ENCODE measurements at regions not wholly inside any gene's neighbourhood (a gene's known extent, or its start where the extent isn't known, plus 50 kb on each side); places are given as distances from the start of the nearest gene placed in this dataset.

DNA sequence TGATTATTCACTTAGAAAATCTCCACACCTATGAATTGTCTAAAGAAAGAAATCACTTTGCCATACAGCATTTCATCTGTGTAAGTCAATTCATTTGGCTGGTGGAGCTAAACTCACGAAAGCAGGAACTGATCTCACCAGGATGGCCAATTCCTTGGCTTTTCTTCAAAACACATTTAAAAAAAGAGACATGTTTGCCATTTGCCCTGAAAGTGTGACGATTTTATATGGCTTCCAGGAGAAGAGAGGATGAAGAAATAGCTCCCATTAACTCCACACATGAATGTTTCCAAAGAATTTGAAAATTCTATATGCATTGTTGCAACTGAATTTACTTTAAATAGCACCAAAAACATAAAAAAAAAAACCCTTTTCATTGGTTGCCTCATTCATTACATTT lies 334.7 kb downstream of the DMRT2 start:
- FAIRE-seq (no peak), DNase-seq (ENCODE audit: low read depth) (no peak)
- H3K36me3 ChIP-seq (ENCODE audit: control insufficient read depth, insufficient read depth, low read length), result no peaks in the 10 kb centered on the region
- peaks cover 4% of the 10 kb centered on the region for H3K27me3 ChIP-seq (ENCODE audit: control insufficient read depth, insufficient read depth, low read length)
- TF ChIP-seq, protein P1, sequence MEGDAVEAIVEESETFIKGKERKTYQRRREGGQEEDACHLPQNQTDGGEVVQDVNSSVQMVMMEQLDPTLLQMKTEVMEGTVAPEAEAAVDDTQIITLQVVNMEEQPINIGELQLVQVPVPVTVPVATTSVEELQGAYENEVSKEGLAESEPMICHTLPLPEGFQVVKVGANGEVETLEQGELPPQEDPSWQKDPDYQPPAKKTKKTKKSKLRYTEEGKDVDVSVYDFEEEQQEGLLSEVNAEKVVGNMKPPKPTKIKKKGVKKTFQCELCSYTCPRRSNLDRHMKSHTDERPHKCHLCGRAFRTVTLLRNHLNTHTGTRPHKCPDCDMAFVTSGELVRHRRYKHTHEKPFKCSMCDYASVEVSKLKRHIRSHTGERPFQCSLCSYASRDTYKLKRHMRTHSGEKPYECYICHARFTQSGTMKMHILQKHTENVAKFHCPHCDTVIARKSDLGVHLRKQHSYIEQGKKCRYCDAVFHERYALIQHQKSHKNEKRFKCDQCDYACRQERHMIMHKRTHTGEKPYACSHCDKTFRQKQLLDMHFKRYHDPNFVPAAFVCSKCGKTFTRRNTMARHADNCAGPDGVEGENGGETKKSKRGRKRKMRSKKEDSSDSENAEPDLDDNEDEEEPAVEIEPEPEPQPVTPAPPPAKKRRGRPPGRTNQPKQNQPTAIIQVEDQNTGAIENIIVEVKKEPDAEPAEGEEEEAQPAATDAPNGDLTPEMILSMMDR (IDR thresholded peaks at IDR 0.05; ENCODE audit: insufficient read depth, low read length, severe bottlenecking), result no peak
- H3K4me3 ChIP-seq (ENCODE audit: low read depth, low read length), result no peak overlapping the region

DNA sequence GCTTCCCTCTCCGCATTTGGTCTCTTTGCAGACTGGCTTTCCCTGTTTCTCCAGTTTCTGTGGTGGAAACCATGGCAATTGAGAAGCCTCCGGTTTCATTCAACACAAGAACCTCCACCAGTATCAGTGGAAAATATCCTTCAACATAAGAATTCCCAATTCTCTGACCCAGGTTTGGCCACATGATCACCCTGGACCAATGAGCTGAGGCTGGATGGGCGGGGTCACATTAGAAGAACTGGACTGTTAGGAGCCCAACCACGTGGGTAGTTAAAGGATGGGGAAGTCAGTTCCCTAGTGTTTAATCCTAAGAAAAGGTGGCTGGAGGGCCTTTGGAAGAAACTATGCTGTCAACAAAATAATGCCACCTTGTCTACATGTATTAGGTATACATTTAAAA lies 336.3 kb downstream of the DMRT2 start:
- peaks cover 4% of the 10 kb centered on the region for H3K27me3 ChIP-seq (ENCODE audit: control insufficient read depth, insufficient read depth, low read length)
- H3K4me3 ChIP-seq (ENCODE audit: low read depth, low read length), result no peak overlapping the region
- DNase-seq (ENCODE audit: low read depth) (no peak), FAIRE-seq (no peak)
- no peaks in the 10 kb centered on the region for H3K36me3 ChIP-seq (ENCODE audit: control insufficient read depth, insufficient read depth, low read length)
- TF ChIP-seq, protein P1 (IDR thresholded peaks at IDR 0.05; ENCODE audit: insufficient read depth, low read length, severe bottlenecking), result no peak

DNA sequence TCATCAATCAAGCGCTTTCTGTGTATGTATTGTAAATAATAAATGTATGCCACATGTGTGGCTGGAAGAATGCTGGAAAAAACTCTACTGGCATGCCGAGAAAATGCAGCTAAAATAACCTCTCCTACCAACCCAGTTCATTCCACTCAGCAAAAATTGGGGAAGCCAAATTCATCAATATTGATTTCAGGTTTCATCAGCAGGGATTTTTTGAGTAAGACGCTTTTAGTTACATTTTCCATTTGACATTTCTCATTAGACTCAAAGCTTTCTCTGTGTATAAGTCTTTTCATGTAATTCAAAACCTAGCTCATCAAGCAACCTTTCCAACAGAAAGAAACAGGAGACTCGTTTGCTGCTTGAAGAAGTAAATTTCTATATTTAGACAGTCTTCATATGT lies 338.1 kb downstream of the DMRT2 start:
- FAIRE-seq (no peak), DNase-seq (ENCODE audit: low read depth) (no peak)
- Histone ChIP-seq H3K4me3 (ENCODE audit: low read depth, low read length) (no peak overlapping the region), H3K36me3 (ENCODE audit: control insufficient read depth, insufficient read depth, low read length) (no peaks in the 10 kb centered on the region), H3K27me3 (ENCODE audit: control insufficient read depth, insufficient read depth, low read length) (peaks cover 1% of the 10 kb centered on the region)
- TF ChIP-seq, protein P1 (IDR thresholded peaks at IDR 0.05; ENCODE audit: insufficient read depth, low read length, severe bottlenecking), result no peak

DNA sequence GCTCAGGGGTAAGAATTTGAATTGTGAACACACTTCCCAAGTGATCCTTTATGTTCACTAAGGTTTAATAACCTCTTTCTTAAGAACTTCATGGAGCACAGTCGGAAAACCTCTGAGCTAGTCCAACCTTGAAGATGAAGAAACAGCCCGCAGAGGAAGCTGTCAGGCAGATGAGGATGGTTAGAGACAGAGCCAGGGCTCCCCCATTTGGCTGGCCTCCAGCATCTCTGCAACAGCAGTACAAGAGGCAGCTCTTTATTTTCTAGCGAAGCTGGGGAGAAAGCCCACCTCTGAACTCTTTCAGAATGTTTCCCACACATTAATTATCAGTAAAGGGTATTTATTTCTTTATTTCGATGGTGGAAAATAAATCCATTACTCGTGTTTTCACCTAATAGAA lies 350.8 kb downstream of the DMRT2 start:
- H3K27me3 ChIP-seq (ENCODE audit: control insufficient read depth, insufficient read depth, low read length), result no peaks in the 10 kb centered on the region
- DNase-seq (ENCODE audit: low read depth), result no peak
- TF ChIP-seq, protein P1 (IDR thresholded peaks at IDR 0.05; ENCODE audit: insufficient read depth, low read length, severe bottlenecking), result no peak
- no peak for FAIRE-seq
- no peaks in the 10 kb centered on the region for H3K36me3 ChIP-seq (ENCODE audit: control insufficient read depth, insufficient read depth, low read length)
- H3K4me3 ChIP-seq (ENCODE audit: low read depth, low read length), result no peak overlapping the region

GRCh38 chr9:1404940-1405339 lies 354.8 kb downstream of the DMRT2 start:
- Histone ChIP-seq H3K36me3 (ENCODE audit: control insufficient read depth, insufficient read depth, low read length) (no peaks in the 10 kb centered on the region), H3K27me3 (ENCODE audit: control insufficient read depth, insufficient read depth, low read length) (no peaks in the 10 kb centered on the region), H3K4me3 (ENCODE audit: low read depth, low read length) (no peak overlapping the region)
- DNase-seq (ENCODE audit: low read depth) (no peak), FAIRE-seq (peak; percentile 7)
- TF ChIP-seq, protein P1 (IDR thresholded peaks at IDR 0.05; ENCODE audit: insufficient read depth, low read length, severe bottlenecking), result no peak

DNA sequence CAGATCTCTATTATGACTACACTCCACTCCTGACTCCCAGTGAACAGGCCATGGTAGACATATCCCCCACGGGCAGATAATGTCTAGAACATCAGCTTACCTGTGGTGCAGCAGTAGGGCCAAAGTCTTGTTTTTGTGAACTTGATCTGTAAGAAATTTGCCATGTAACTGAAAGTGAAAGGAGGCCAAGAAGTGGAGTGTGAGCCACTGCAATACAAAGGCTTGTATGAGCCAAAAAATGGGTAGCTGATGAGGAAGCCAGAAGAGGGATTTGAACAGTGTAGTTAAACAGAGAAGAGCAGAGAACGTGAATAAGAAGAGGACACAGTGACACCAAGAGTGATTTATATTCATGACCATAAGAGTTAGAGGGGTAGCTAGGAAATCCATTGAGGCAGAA lies 361.7 kb downstream of the DMRT2 start:
- FAIRE-seq (no peak), DNase-seq (ENCODE audit: low read depth) (no peak)
- Histone ChIP-seq H3K36me3 (ENCODE audit: control insufficient read depth, insufficient read depth, low read length) (no peaks in the 10 kb centered on the region), H3K27me3 (ENCODE audit: control insufficient read depth, insufficient read depth, low read length) (no peaks in the 10 kb centered on the region), H3K4me3 (ENCODE audit: low read depth, low read length) (no peak overlapping the region)
- TF ChIP-seq, protein P1 (IDR thresholded peaks at IDR 0.05; ENCODE audit: insufficient read depth, low read length, severe bottlenecking), result no peak
